GM18951 (cell line): ENCODE measurements at regions not wholly inside any gene's neighbourhood (a gene's known extent, or its start where the extent isn't known, plus 50 kb on each side); places are given as distances from the start of the nearest gene placed in this dataset.

ENCODE experiments used
- POLR2A ChIP-seq: IDR thresholded peaks from 4 replicates; pipeline ENCODE4 v1.6.1; 2011; ENCODE audit warnings: mild to moderate bottlenecking; ENCODE audit not compliant: insufficient read length, insufficient read depth; ENCODE audit errors: extremely low read depth
- in situ Hi-C: fragments of 300-500 bp; cut with MboI; formaldehyde crosslinking; loops from one replicate; pipeline ENCODE4 v1.12.0; 2022; ENCODE audit warnings: low sequenced_read_pairs, mixed read lengths, inconsistent platforms; ENCODE audit not compliant: unreplicated experiment

- in situ Hi-C loops: no loop called here
- no peak for TF ChIP-seq POLR2A
Observed at GRCh38 chr13:58977085-58977484, 1186.6 kb downstream of the DIAPH3 start.

GRCh38 chr13:58978331-58978730, 1185.4 kb downstream of the DIAPH3 start:
- no peak for TF ChIP-seq POLR2A

GRCh38 chr13:58979851-58980250, 1183.9 kb downstream of the DIAPH3 start:
- in situ Hi-C loops: no loop called here
- no peak for TF ChIP-seq POLR2A

More at GRCh38 chr13:58978331-58978730, 1185.4 kb downstream of the DIAPH3 start:
- in situ Hi-C loops: no loop called here

DNA sequence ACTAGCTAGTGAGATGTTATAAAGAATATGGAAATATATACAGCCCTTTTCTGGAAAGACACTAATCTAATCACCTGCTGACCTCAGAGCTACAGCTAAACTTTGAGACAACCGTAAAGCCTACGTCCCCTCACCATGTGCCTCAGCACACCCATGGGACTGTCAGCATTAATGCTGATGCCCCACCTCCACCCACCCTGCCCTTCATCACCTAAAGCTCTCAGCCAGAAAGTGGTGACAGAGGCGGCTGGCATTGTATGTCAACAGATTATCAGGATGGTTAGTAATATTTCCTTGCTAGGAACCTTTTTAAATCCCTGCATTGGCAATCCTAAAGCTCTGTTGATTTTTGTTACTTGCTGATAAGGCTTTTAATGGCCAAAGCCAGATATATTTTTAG, 1177.9 kb downstream of the DIAPH3 start:
- no peak for TF ChIP-seq POLR2A

DNA sequence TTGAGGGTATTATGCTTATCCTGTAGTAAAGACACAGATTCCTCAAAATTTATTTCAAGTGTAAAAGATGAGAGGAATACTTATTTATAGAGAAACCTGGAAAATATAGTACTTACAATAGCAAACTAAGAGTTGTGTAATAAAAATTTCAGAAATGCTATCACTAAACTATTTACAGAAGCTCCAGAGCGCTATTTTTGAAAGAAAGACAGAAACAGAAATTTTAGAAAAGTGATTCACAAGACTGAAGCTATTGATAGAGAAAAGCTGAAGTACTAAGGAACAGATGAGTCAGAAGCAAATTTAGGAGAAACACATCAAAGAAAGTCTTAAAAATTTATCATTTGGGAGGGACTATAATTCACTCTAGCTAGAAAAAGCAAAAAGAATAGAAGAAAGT, 1174.2 kb downstream of the DIAPH3 start:
- in situ Hi-C loops: no loop called here

More for the DNA sequence above, 1177.9 kb downstream of the DIAPH3 start:
- in situ Hi-C loops: no loop called here

GRCh38 chr13:58991826-58992477, 1171.8 kb downstream of the DIAPH3 start:
- in situ Hi-C loops: no loop called here
- TF ChIP-seq POLR2A: no peak

More for the DNA sequence above, 1174.2 kb downstream of the DIAPH3 start:
- no peak for TF ChIP-seq POLR2A

DNA sequence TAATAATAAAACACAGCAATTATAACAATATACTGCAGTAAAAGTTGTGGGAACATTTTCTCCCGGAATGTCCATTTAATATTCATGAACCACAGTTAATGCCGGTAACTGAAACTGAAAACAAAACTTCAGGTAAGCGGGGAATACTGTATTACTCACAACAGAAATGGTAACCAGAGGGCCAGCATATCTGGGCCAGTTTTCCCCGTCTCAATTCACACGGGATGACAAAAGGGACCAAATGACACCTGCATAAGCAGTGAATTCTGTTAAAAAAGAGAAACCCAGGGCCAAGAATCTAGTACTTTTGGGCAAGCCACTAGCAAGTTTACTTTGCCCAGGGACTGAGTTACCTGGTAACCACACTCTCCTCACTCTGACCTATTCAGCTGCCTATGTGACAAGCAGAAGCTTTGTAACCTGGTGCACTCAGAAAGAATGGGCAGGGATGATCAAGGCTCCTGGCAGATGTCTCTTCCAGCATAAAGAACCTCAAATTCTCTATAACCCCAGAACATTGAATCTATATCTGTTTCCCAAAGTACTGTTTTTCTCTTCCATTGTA, 1171.2 kb downstream of the DIAPH3 start:
- in situ Hi-C loops: no loop called here
- TF ChIP-seq POLR2A: no peak

DNA sequence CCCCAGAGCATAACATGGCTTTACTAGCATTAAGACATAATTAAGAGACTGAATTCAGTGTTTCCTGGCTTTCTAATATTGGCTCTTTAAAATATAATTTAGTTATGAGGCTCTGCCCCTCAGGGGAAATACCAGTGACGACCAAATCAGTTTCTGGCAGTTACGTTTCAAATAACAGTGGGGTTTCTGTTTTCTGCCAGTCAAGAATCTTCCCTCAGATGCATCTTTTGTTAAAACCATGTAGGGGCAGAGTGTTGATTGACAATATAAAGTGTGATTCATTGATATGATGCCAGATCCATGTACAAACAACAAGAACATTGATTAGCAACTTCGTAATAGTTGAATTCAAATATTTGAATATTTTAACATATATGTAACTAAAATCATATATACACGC, 1169.7 kb downstream of the DIAPH3 start:
- no peak for TF ChIP-seq POLR2A
- in situ Hi-C loops: no loop called here

- TF ChIP-seq POLR2A: no peak
- in situ Hi-C loops: no loop called here
Observed at GRCh38 chr13:58994777-58995176, 1169.0 kb downstream of the DIAPH3 start.

GRCh38 chr13:58998716-58999115, 1165.0 kb downstream of the DIAPH3 start:
- in situ Hi-C loops: no loop called here
- TF ChIP-seq POLR2A: no peak

DNA sequence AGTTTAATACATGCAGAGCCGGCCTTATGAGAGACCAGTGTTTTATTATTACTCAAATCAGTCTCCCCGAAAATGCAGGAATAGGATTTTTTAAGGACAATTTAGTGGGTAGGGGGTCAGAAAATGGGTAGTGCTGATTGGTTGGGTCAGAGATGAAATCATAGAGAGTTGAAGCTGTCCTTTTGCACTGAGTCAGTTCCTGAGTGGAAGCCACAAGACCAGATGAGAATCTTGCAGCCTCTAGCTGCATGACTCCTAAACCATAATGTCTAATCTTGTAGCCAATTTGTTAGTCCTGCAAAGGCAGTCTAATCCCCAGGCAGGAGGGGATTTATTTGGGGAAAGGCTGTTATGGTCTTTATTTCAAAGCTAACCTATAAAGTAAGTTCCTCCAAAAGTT, 1163.9 kb downstream of the DIAPH3 start:
- in situ Hi-C loops: no loop called here
- no peak for TF ChIP-seq POLR2A

GRCh38 chr13:59000770-59001169, 1163.0 kb downstream of the DIAPH3 start:
- in situ Hi-C loops: no loop called here
- TF ChIP-seq POLR2A: no peak

DNA sequence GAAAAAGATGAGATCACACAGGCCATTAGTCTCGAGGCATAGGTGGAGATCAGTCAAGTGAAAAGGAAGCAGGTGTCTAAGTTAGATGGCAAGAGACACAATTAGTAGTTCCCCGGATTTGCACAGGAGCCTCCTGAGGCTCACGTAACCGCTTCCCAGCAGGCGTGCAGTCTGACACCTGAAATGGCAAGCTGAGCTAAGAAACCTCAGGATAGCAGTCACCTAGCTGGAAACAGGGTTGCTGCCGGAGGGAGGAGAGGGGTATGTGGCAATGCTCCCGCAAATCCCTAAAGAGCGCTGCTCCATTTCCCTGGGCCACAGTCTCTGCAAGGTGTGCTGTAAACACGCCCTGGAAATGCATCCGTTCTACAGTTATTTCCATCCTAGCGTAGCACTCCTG, 1151.0 kb downstream of the DIAPH3 start:
- in situ Hi-C loops: no loop called here
- TF ChIP-seq POLR2A: no peak

DNA sequence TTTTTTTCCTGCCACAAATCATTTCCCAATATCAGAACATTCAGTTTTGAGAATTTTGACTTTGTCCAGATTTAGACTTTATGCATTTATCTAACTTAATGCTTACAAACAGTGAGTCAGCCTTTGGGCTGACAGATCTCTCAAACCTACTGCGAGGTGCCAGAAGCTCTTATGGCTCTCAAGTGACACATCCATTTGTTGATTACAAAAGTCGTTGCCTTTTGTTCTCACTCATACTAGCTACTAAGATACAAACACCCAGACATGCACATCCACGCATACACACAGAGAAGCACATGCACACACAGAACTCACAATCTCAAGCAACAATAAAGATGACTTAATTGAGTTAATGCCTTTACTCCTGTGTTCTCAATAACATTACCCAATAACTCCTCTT, 1147.5 kb downstream of the DIAPH3 start:
- in situ Hi-C loops: no loop called here
- TF ChIP-seq POLR2A: no peak
